ENCODE measurements at regions not wholly inside any gene's neighbourhood (a gene's known extent, or its start where the extent isn't known, plus 50 kb on each side); places are given as distances from the start of the nearest gene placed in this dataset.

DNA sequence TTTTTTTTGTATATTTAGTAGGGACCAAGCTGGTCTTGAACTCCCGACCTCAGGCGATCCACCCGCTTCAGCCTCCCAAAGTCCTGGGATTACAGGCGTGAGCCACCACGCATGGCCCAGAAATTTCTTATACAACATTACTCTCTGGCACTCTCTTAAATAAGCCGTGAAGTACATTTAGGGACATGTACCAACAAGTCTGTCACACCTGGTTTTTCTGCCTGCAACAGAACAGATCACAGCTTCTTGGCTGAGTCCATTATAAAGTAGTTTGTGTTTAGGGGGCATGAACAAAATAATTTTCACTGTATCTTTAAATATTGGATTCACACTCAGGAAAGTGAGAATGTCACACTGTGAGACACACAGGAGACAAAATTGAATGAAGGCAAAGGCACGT, 1567.3 kb downstream of the SLITRK5 start:
- no peaks in the 10 kb centered on the region for H3K4me1 ChIP-seq
- no peak overlapping the region for H3K4me3 ChIP-seq
- FAIRE-seq (no peak), ATAC-seq (no peak), DNase-seq (ENCODE audit: low read depth in 1 of 2, low spot score in 1 of 2) (no peak)
- no peaks in the 10 kb centered on the region for H3K9me3 ChIP-seq
- TF ChIP-seq JUNB (IDR thresholded peaks at IDR 0.05) (no peak), HOXA7 (CRISPR knock-in tag; IDR thresholded peaks at IDR 0.05) (no peak), RCOR1 (IDR thresholded peaks at IDR 0.05; ENCODE audit: low read depth, low read length) (no peak)
- TF ChIP-seq, protein P1, sequence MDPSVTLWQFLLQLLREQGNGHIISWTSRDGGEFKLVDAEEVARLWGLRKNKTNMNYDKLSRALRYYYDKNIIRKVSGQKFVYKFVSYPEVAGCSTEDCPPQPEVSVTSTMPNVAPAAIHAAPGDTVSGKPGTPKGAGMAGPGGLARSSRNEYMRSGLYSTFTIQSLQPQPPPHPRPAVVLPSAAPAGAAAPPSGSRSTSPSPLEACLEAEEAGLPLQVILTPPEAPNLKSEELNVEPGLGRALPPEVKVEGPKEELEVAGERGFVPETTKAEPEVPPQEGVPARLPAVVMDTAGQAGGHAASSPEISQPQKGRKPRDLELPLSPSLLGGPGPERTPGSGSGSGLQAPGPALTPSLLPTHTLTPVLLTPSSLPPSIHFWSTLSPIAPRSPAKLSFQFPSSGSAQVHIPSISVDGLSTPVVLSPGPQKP (IDR thresholded peaks at IDR 0.05; ENCODE audit: low read depth, low read length) = no peak
- TF ChIP-seq, protein P2, sequence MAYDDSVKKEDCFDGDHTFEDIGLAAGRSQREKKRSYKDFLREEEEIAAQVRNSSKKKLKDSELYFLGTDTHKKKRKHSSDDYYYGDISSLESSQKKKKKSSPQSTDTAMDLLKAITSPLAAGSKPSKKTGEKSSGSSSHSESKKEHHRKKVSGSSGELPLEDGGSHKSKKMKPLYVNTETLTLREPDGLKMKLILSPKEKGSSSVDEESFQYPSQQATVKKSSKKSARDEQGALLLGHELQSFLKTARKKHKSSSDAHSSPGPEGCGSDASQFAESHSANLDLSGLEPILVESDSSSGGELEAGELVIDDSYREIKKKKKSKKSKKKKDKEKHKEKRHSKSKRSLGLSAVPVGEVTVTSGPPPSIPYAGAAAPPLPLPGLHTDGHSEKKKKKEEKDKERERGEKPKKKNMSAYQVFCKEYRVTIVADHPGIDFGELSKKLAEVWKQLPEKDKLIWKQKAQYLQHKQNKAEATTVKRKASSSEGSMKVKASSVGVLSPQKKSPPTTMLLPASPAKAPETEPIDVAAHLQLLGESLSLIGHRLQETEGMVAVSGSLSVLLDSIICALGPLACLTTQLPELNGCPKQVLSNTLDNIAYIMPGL (CRISPR knock-in tag; IDR thresholded peaks at IDR 0.05; ENCODE audit: borderline replicate concordance) = no peak
- TF ChIP-seq, protein P3, sequence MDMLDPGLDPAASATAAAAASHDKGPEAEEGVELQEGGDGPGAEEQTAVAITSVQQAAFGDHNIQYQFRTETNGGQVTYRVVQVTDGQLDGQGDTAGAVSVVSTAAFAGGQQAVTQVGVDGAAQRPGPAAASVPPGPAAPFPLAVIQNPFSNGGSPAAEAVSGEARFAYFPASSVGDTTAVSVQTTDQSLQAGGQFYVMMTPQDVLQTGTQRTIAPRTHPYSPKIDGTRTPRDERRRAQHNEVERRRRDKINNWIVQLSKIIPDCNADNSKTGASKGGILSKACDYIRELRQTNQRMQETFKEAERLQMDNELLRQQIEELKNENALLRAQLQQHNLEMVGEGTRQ (IDR thresholded peaks at IDR 0.05) = no peak
- 62% methylated on average over 7 of the region's 7 CpGs for WGBS (ENCODE audit: missing lambda C conversion rate)
- H3K27ac ChIP-seq = no peak overlapping the region
- ChIA-PET CTCF (no interaction called here), POLR2A (no interaction called here)
- no peak overlapping the region for H3K4me2 ChIP-seq

DNA sequence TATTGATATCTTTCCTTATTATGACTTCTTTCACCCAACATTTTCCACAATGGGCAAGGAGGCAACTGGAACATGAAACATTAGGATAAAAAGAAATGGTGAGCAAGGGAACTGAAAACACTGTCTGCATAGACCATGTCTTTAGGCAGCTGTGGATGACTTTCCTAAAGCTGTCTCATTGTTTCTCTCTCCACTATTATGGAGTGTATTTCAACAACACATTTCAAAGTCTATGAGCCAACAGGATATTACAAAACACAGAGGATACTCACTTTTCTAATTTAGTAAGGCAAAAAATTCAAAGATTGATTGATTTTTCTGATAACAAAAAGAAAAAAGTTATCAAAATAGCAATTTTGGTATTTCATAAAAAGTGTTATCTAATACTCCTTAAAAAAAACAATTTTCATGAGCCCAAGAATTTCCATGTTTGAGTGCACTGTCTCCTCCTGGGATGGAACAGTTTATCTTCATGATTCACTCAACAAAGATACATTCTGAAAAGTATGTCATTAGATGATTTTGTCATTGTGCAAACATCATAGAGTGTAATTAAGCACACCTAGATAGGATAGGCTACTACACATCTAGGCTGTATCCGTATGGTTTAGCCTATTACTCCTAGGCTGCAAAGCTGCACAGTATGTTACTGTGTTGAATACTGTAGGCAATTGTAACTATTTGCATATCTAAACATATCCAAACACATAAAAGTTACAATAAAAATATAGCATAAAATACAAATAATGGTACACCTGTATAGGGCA, 1568.4 kb downstream of the SLITRK5 start:
- POLR2A ChIA-PET = no interaction called here
- Histone ChIP-seq H3K4me2 (no peak overlapping the region), H3K27ac (no peak overlapping the region), H3K4me3 (no peak overlapping the region), H3K9me3 (no peaks in the 10 kb centered on the region), H3K4me1 (no peaks in the 10 kb centered on the region)
- 46% methylated on average over 1 of the region's 1 CpG for WGBS (ENCODE audit: missing lambda C conversion rate)
- CTCF ChIA-PET = no interaction called here
- TF ChIP-seq HDAC2 (IDR thresholded peaks at IDR 0.05) = no peak
- no peak for TF ChIP-seq NR3C1 (IDR thresholded peaks at IDR 0.05)
- TF ChIP-seq, protein P4, sequence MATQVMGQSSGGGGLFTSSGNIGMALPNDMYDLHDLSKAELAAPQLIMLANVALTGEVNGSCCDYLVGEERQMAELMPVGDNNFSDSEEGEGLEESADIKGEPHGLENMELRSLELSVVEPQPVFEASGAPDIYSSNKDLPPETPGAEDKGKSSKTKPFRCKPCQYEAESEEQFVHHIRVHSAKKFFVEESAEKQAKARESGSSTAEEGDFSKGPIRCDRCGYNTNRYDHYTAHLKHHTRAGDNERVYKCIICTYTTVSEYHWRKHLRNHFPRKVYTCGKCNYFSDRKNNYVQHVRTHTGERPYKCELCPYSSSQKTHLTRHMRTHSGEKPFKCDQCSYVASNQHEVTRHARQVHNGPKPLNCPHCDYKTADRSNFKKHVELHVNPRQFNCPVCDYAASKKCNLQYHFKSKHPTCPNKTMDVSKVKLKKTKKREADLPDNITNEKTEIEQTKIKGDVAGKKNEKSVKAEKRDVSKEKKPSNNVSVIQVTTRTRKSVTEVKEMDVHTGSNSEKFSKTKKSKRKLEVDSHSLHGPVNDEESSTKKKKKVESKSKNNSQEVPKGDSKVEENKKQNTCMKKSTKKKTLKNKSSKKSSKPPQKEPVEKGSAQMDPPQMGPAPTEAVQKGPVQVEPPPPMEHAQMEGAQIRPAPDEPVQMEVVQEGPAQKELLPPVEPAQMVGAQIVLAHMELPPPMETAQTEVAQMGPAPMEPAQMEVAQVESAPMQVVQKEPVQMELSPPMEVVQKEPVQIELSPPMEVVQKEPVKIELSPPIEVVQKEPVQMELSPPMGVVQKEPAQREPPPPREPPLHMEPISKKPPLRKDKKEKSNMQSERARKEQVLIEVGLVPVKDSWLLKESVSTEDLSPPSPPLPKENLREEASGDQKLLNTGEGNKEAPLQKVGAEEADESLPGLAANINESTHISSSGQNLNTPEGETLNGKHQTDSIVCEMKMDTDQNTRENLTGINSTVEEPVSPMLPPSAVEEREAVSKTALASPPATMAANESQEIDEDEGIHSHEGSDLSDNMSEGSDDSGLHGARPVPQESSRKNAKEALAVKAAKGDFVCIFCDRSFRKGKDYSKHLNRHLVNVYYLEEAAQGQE (IDR thresholded peaks at IDR 0.05) = no peak
- TF ChIP-seq, protein P3 (IDR thresholded peaks at IDR 0.05) = no peak
- TF ChIP-seq, protein P5, sequence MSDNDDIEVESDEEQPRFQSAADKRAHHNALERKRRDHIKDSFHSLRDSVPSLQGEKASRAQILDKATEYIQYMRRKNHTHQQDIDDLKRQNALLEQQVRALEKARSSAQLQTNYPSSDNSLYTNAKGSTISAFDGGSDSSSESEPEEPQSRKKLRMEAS (IDR thresholded peaks at IDR 0.05) = no peak
- no peak for TF ChIP-seq TFCP2L1 (CRISPR knock-in tag; IDR thresholded peaks at IDR 0.05)
- no peak for TF ChIP-seq SREBF2 (IDR thresholded peaks at IDR 0.05)
- TF ChIP-seq, protein P1 (IDR thresholded peaks at IDR 0.05; ENCODE audit: low read depth, low read length) = no peak
- TF ChIP-seq GATA3 (IDR thresholded peaks at IDR 0.05; ENCODE audit: borderline replicate concordance) = no peak
- FAIRE-seq = no peak
- ATAC-seq = no peak
- no peak for DNase-seq (ENCODE audit: low read depth in 1 of 2, low spot score in 1 of 2)
